ENCODE measurements at regions not wholly inside any gene's neighbourhood (a gene's known extent, or its start where the extent isn't known, plus 50 kb on each side); places are given as distances from the start of the nearest gene placed in this dataset.

DNA sequence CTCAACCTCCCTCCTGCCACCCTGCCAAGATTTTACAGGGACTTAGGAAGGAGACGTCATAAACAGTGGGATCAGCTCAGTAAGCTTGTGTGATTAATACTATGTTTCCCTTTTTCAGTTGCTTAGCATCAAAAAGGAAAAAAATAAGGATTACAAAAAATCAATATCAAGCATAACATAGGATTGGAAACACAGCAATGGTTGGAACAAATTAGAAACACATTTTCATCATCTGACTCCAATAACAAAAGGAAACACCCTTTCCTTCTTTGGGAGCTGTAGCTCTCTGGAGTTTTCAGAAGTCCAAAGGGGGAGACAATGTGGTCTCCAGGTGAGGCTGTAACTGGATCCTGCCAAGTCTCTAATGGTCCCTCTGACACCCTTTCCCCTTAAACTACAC, 233.4 kb downstream of the B3GLCT start:
- no peaks in the 10 kb centered on the region for H3K9me3 ChIP-seq
- no peaks in the 10 kb centered on the region for H3K27me3 ChIP-seq
- DNase-seq (ENCODE audit: extremely low spot score in 2 of 2): no peak
- no peaks in the 10 kb centered on the region for H3K36me3 ChIP-seq
- H3K4me1 ChIP-seq: no peaks in the 10 kb centered on the region
- H3K27ac ChIP-seq: no peak overlapping the region
- TF ChIP-seq POLR2AphosphoS5 (IDR thresholded peaks at IDR 0.05; ENCODE audit: insufficient read depth in 1 of 2, low read depth in 1 of 2) (no peak), POLR2A (IDR thresholded peaks at IDR 0.05) (no peak)
- TF ChIP-seq, protein P1, sequence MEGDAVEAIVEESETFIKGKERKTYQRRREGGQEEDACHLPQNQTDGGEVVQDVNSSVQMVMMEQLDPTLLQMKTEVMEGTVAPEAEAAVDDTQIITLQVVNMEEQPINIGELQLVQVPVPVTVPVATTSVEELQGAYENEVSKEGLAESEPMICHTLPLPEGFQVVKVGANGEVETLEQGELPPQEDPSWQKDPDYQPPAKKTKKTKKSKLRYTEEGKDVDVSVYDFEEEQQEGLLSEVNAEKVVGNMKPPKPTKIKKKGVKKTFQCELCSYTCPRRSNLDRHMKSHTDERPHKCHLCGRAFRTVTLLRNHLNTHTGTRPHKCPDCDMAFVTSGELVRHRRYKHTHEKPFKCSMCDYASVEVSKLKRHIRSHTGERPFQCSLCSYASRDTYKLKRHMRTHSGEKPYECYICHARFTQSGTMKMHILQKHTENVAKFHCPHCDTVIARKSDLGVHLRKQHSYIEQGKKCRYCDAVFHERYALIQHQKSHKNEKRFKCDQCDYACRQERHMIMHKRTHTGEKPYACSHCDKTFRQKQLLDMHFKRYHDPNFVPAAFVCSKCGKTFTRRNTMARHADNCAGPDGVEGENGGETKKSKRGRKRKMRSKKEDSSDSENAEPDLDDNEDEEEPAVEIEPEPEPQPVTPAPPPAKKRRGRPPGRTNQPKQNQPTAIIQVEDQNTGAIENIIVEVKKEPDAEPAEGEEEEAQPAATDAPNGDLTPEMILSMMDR (IDR thresholded peaks at IDR 0.05): no peak
- intact Hi-C loops (cut with DNase I): loop anchor here (5.0 kb wide), 1 partner anchor 304 kb away; the partner anchor contains the start of gene RXFP2
- no peak overlapping the region for H3K4me3 ChIP-seq

DNA sequence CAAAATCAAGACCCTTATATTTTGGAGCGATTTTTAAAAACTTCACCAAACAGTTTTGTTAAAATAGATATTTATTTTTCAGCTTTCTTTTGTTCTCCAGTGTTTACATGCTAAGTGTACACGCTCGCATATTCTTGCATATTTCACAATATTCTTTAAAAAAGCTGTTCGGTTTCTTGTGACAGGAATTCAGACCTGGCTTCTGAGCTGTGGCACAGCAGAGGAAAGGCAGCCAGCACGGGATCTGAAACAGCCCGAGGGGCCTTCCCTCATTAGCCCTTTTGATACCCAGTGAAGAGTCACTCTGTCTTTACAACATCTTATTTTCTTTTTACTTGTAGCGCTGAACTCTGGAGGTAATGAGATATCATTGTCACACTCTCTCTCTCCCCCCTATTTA, 234.0 kb downstream of the B3GLCT start:
- H3K4me3 ChIP-seq: no peak overlapping the region
- no peaks in the 10 kb centered on the region for H3K36me3 ChIP-seq
- no peaks in the 10 kb centered on the region for H3K4me1 ChIP-seq
- H3K27me3 ChIP-seq: no peaks in the 10 kb centered on the region
- no peak overlapping the region for H3K27ac ChIP-seq
- H3K9me3 ChIP-seq: no peaks in the 10 kb centered on the region
- no peak for DNase-seq (ENCODE audit: extremely low spot score in 2 of 2)
- intact Hi-C loops (cut with DNase I): loop anchor here (5.0 kb wide), 1 partner anchor 304 kb away; the partner anchor contains the start of gene RXFP2
- TF ChIP-seq POLR2A (IDR thresholded peaks at IDR 0.05): no peak
- no peak for TF ChIP-seq POLR2AphosphoS5 (IDR thresholded peaks at IDR 0.05; ENCODE audit: insufficient read depth in 1 of 2, low read depth in 1 of 2)
- TF ChIP-seq, protein P1 (IDR thresholded peaks at IDR 0.05): no peak

DNA sequence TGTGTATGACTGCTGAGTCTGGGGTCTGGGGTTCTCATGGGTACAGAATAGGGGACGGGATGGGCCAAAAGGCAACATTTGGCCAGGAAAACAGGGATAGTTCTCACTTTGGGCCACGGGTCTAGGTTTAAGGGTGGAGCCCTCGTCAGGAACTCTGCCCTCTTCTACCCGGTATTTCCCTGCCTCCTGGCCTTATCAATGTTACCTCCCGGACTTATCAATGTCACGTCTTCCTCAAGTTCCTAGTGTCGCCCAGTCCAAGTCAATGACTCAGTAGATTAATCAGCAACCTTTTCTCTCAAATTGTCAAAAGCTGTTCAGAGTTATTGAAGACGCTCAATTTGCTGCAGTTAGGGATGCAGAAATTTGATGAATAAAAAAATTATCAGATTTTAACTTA, 234.8 kb downstream of the B3GLCT start:
- Histone ChIP-seq H3K9me3 (no peaks in the 10 kb centered on the region), H3K4me1 (no peaks in the 10 kb centered on the region), H3K27me3 (no peaks in the 10 kb centered on the region), H3K36me3 (no peaks in the 10 kb centered on the region), H3K4me3 (no peak overlapping the region), H3K27ac (no peak overlapping the region)
- DNase-seq (ENCODE audit: extremely low spot score in 2 of 2): no peak
- no peak for TF ChIP-seq POLR2AphosphoS5 (IDR thresholded peaks at IDR 0.05; ENCODE audit: insufficient read depth in 1 of 2, low read depth in 1 of 2)
- TF ChIP-seq, protein P1 (IDR thresholded peaks at IDR 0.05): no peak
- no peak for TF ChIP-seq POLR2A (IDR thresholded peaks at IDR 0.05)
- intact Hi-C loops (cut with DNase I): loop anchor here (5.0 kb wide), 1 partner anchor 303 kb away; the partner anchor contains the start of gene RXFP2

DNA sequence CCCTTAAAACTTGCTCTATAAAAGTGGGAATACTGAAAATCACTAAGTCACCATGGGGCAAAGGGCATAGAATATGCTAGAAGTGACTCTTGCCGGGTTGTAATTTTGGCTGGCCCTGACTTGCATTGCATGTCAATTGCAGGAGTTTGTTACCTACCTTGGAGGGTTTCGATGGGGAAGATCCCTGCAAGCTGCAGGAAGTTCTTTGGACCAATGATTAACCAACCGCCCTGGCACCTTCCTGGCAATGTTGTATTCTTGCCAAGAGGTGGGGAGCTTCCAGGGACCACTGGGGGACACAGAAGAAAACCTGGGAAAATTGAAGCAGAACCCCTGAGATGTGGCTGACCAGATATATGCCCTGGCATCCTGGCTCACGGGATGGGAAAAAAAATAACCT, 235.8 kb downstream of the B3GLCT start:
- intact Hi-C loops (cut with DNase I): no loop called here

DNA sequence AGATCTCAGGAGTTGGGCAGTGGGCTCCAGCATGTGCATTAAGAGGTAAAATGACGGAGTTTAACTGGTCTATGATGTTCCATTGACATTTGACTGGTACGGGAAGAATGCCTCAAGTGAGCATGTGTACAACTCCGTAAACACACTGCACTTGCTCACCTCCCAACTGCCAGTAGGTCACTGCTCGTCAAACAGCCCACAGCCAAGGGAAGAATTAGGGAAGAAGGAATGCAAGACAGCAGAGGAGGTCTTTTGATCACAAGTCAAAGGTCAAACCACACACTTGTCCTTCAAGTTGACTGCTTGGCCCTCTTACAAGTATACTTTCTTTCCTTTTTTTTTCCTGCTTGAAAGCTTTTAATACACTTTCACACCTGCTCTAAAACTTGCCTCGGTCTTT, 236.7 kb downstream of the B3GLCT start:
- H3K4me3 ChIP-seq: no peak overlapping the region
- no peaks in the 10 kb centered on the region for H3K9me3 ChIP-seq
- H3K27me3 ChIP-seq: no peaks in the 10 kb centered on the region
- TF ChIP-seq POLR2AphosphoS5 (IDR thresholded peaks at IDR 0.05; ENCODE audit: insufficient read depth in 1 of 2, low read depth in 1 of 2) (no peak), POLR2A (IDR thresholded peaks at IDR 0.05) (no peak)
- TF ChIP-seq, protein P1 (IDR thresholded peaks at IDR 0.05): no peak
- H3K4me1 ChIP-seq: no peaks in the 10 kb centered on the region
- H3K27ac ChIP-seq: no peak overlapping the region
- DNase-seq (ENCODE audit: extremely low spot score in 2 of 2): no peak
- no peaks in the 10 kb centered on the region for H3K36me3 ChIP-seq
- intact Hi-C loops (cut with DNase I): no loop called here

More for the DNA sequence above, 235.8 kb downstream of the B3GLCT start:
- Histone ChIP-seq H3K4me3 (no peak overlapping the region), H3K9me3 (no peaks in the 10 kb centered on the region), H3K27me3 (no peaks in the 10 kb centered on the region), H3K36me3 (no peaks in the 10 kb centered on the region), H3K27ac (no peak overlapping the region), H3K4me1 (no peaks in the 10 kb centered on the region)
- DNase-seq (ENCODE audit: extremely low spot score in 2 of 2): no peak
- TF ChIP-seq POLR2A (IDR thresholded peaks at IDR 0.05): no peak
- TF ChIP-seq, protein P1 (IDR thresholded peaks at IDR 0.05): no peak
- no peak for TF ChIP-seq POLR2AphosphoS5 (IDR thresholded peaks at IDR 0.05; ENCODE audit: insufficient read depth in 1 of 2, low read depth in 1 of 2)
